ENCODE measurements at regions not wholly inside any gene's neighbourhood (a gene's known extent, or its start where the extent isn't known, plus 50 kb on each side); places are given as distances from the start of the nearest gene placed in this dataset.

- Histone ChIP-seq H3K4me1 (no peaks in the 10 kb centered on the region), H3K9me3 (no peaks in the 10 kb centered on the region), H3K27me3 (no peaks in the 10 kb centered on the region), H3K4me3 (no peak overlapping the region), H3K27ac (peak overlapping the region; percentile 74 to 75), H3K36me3 (no peaks in the 10 kb centered on the region)
- intact Hi-C loops (cut with DNase I; ENCODE audit: low total_unique reads): no loop called here
- DNase-seq (ENCODE audit: low spot score in 2 of 2): no peak
- TF ChIP-seq POLR2A (IDR thresholded peaks at IDR 0.05) (no peak), POLR2AphosphoS5 (IDR thresholded peaks at IDR 0.05) (no peak), CTCF (IDR thresholded peaks at IDR 0.05) (no peak)
Measured at GRCh38 chr2:64214281-64215115, 70.3 kb upstream of the PELI1 start.

- H3K9me3 ChIP-seq: no peaks in the 10 kb centered on the region
- H3K27me3 ChIP-seq: no peaks in the 10 kb centered on the region
- peaks cover 5 to 15% of the 10 kb centered on the region in 2 donors for H3K4me1 ChIP-seq
- H3K36me3 ChIP-seq: no peaks in the 10 kb centered on the region
- no peak for DNase-seq (ENCODE audit: low spot score in 2 of 2)
- intact Hi-C loops (cut with DNase I; ENCODE audit: low total_unique reads): no loop called here
- no peak overlapping the region for H3K4me3 ChIP-seq
- no peak overlapping the region for H3K27ac ChIP-seq
- TF ChIP-seq POLR2A (IDR thresholded peaks at IDR 0.05): no peak
- TF ChIP-seq POLR2AphosphoS5 (IDR thresholded peaks at IDR 0.05): no peak
- no peak for TF ChIP-seq CTCF (IDR thresholded peaks at IDR 0.05)
Measured at GRCh38 chr2:64217198-64217869, 73.1 kb upstream of the PELI1 start.

- Histone ChIP-seq H3K4me3 (no peak overlapping the region), H3K27me3 (no peaks in the 10 kb centered on the region), H3K9me3 (no peaks in the 10 kb centered on the region), H3K27ac (no peak overlapping the region), H3K4me1 (peaks cover 5 to 23% of the 10 kb centered on the region in 2 donors), H3K36me3 (no peaks in the 10 kb centered on the region)
- DNase-seq (ENCODE audit: low spot score in 2 of 2): no peak
- intact Hi-C loops (cut with DNase I; ENCODE audit: low total_unique reads): no loop called here
- TF ChIP-seq CTCF (IDR thresholded peaks at IDR 0.05) (no peak), POLR2AphosphoS5 (IDR thresholded peaks at IDR 0.05) (no peak), POLR2A (IDR thresholded peaks at IDR 0.05) (no peak)
Measured at GRCh38 chr2:64218137-64218802, 74.0 kb upstream of the PELI1 start.

GRCh38 chr2:64219149-64219548 lies 74.9 kb upstream of the PELI1 start:
- no peak overlapping the region for H3K4me3 ChIP-seq
- no peak for DNase-seq (ENCODE audit: low spot score in 2 of 2)
- no peaks in the 10 kb centered on the region for H3K27me3 ChIP-seq
- no peaks in the 10 kb centered on the region for H3K36me3 ChIP-seq
- no peak overlapping the region for H3K27ac ChIP-seq
- H3K4me1 ChIP-seq: peaks cover 5 to 25% of the 10 kb centered on the region in 2 donors
- no peaks in the 10 kb centered on the region for H3K9me3 ChIP-seq
- intact Hi-C loops (cut with DNase I; ENCODE audit: low total_unique reads): no loop called here
- no peak for TF ChIP-seq POLR2A (IDR thresholded peaks at IDR 0.05)
- no peak for TF ChIP-seq POLR2AphosphoS5 (IDR thresholded peaks at IDR 0.05)
- TF ChIP-seq CTCF (IDR thresholded peaks at IDR 0.05): no peak

- TF ChIP-seq POLR2AphosphoS5 (IDR thresholded peaks at IDR 0.05) (no peak), CTCF (IDR thresholded peaks at IDR 0.05) (no peak), POLR2A (IDR thresholded peaks at IDR 0.05) (no peak)
- intact Hi-C loops (cut with DNase I; ENCODE audit: low total_unique reads): no loop called here
- no peak for DNase-seq (ENCODE audit: low spot score in 2 of 2)
- Histone ChIP-seq H3K4me1 (peaks cover 5 to 25% of the 10 kb centered on the region in 2 donors), H3K27me3 (no peaks in the 10 kb centered on the region), H3K4me3 (no peak overlapping the region), H3K9me3 (no peaks in the 10 kb centered on the region), H3K36me3 (no peaks in the 10 kb centered on the region), H3K27ac (peak overlapping the region in 1 of 2 donors; percentile 85)
Measured at GRCh38 chr2:64220265-64220664, 76.0 kb upstream of the PELI1 start.

Measured in breast epithelium (tissue), 4 donors.